ENCODE measurements at regions not wholly inside any gene's neighbourhood (a gene's known extent, or its start where the extent isn't known, plus 50 kb on each side); places are given as distances from the start of the nearest gene placed in this dataset.

DNA sequence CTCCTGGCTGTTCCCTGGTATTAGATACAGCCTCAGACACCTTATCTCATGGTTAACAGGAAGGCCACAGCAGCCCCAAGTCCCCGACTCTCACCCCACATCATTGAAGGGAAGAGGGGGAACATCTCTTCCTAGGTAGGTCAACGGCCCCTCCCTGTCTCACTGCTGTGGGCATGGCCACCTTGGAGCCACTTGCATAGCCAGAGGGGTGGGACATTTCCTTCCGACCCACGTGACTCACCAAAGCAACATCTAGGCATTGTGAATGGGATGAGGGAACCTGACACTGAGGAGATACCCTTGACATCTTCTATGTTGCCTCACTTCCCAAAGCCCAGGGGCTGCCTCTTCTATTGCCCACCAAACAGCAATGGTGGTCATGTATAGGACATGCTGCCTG lies 68.5 kb upstream of the GPR26 start:
- TF ChIP-seq, protein P1, sequence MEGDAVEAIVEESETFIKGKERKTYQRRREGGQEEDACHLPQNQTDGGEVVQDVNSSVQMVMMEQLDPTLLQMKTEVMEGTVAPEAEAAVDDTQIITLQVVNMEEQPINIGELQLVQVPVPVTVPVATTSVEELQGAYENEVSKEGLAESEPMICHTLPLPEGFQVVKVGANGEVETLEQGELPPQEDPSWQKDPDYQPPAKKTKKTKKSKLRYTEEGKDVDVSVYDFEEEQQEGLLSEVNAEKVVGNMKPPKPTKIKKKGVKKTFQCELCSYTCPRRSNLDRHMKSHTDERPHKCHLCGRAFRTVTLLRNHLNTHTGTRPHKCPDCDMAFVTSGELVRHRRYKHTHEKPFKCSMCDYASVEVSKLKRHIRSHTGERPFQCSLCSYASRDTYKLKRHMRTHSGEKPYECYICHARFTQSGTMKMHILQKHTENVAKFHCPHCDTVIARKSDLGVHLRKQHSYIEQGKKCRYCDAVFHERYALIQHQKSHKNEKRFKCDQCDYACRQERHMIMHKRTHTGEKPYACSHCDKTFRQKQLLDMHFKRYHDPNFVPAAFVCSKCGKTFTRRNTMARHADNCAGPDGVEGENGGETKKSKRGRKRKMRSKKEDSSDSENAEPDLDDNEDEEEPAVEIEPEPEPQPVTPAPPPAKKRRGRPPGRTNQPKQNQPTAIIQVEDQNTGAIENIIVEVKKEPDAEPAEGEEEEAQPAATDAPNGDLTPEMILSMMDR (IDR thresholded peaks at IDR 0.05; ENCODE audit: insufficient read depth, low read depth, low read length), result no peak
- no peak overlapping the region for H3K4me3 ChIP-seq (ENCODE audit: low read depth, low read length)
- no peak for DNase-seq (ENCODE audit: low read depth)

DNA sequence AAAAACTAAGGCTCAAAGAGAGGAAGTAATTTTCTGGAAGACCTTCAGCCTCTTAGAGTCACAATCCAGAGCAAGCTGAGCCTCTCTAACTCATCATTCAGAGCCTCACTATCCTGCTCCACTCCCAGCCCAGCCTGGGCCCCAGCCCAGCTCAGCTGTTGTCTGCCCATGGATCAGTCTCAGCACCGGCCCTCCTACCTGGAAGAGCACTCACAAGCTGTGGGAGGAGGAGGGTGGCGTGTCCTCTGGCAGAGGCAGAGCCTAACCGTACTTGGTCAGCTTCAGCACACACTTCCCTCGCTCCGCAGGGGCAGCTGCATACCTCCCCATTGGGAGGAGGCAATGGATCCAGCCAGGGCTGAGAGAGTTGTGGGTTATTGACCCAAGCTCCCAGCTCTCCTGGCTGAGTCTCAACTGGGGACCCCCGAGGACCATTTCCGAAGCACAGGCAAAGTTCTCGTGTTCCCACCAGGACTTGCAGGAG lies 66.7 kb upstream of the GPR26 start:
- DNase-seq (ENCODE audit: low read depth), result no peak
- TF ChIP-seq, protein P1 (IDR thresholded peaks at IDR 0.05; ENCODE audit: insufficient read depth, low read depth, low read length), result no peak
- H3K4me3 ChIP-seq (ENCODE audit: low read depth, low read length), result no peak overlapping the region

DNA sequence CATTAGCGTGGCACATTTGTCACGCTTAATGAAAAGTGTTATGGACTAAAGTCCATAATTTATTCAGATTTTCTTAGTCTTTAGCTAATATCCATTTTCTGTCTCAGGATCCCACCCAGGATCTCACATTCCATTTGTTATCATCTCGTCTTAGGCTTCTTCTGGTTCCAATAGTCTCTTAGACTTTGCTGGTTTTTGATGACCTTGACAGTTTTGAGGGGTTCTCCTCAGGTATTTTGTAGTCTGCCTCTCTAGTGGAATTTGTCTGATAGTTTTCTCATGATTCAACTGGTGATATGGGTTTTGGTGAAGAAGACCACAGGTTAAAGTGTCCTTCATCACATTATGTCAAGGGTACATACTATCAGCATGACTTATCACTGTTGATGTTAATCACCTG lies 66.0 kb upstream of the GPR26 start:
- DNase-seq (ENCODE audit: low read depth), result no peak
- TF ChIP-seq, protein P1 (IDR thresholded peaks at IDR 0.05; ENCODE audit: insufficient read depth, low read depth, low read length), result no peak
- no peak overlapping the region for H3K4me3 ChIP-seq (ENCODE audit: low read depth, low read length)

DNA sequence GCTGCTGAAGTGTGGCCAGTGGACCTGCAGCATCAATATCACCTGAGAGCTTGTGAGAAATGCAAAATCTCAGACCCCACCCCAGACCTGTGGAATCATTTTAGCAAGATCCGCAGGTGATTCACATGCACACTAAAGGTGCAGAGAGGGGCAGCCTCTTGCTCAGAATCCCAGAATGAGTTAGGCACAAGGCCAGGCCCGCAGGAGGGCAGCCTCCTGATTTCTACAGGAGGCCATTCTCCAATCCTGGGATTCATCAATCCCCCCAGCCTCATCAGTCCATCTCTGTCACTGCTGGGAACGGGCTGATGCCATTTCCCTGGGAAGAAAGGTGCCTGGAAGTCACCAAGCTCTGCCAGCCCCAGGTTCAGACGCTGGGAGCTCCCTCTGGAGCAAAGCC lies 63.0 kb upstream of the GPR26 start:
- no peak overlapping the region for H3K4me3 ChIP-seq (ENCODE audit: low read depth, low read length)
- DNase-seq (ENCODE audit: low read depth), result no peak
- TF ChIP-seq, protein P1 (IDR thresholded peaks at IDR 0.05; ENCODE audit: insufficient read depth, low read depth, low read length), result no peak

DNA sequence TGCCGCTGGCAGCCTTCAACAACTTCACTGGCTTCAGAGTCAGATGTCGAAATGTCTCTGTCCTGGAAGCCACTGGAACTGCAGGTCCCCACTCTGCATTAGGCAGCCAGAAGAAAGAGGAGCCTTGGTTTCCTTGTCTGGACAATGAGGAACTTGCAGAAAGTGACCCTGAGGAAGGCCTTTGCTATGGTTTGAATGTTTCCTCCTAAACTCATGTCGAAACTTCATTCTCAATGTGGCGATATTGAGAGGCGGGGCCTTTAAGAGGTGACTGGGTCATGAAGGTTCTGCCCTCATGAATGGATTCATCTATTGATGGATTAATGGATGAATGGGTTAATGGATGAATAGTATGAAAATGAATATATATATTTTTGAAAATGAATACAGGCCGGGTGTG lies 61.6 kb upstream of the GPR26 start:
- no peak overlapping the region for H3K4me3 ChIP-seq (ENCODE audit: low read depth, low read length)
- DNase-seq (ENCODE audit: low read depth), result no peak
- TF ChIP-seq, protein P1 (IDR thresholded peaks at IDR 0.05; ENCODE audit: insufficient read depth, low read depth, low read length), result no peak

DNA sequence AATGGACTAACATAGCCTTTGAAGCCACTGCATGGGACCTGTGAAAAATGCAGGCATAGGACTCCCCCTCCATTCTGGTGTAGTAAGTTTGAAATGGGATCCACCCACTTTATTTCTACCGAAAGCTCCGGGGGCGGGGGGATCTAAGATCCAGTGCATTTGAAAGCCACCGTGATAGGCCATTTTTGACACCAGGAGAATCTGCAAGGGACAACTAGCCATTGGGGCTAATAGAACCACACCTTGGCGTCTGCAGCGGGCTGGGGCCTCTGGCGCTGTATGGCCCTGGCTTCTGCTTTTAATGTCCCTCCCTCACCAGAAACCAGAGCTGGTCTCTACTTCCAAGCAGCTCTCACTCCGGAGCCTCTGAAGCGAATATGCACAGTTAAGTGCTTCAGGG lies 60.1 kb upstream of the GPR26 start:
- DNase-seq (ENCODE audit: low read depth), result no peak
- TF ChIP-seq, protein P1 (IDR thresholded peaks at IDR 0.05; ENCODE audit: insufficient read depth, low read depth, low read length), result no peak

DNA sequence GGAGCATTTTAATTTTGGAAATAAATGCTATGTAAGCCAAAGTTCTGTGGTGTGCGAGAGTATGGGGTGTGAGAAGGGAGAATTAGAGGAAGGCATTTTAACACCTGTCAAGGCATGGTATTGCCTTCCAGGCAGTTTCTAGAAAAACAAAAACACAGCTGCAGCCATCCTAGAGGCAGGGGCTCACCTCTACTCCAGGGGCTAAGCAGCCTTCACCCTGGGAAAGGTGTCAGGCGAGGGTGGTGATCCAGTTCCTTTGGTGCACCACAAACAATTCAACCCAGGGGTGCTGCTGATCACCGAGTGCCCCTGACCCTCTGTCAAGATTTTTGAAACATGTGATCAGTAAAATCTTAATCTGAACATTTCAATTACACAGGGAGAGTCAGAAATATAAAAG lies 59.2 kb upstream of the GPR26 start:
- DNase-seq (ENCODE audit: low read depth), result no peak
- H3K4me3 ChIP-seq (ENCODE audit: low read depth, low read length), result no peak overlapping the region
- TF ChIP-seq, protein P1 (IDR thresholded peaks at IDR 0.05; ENCODE audit: insufficient read depth, low read depth, low read length), result no peak

More for the DNA sequence above, 60.1 kb upstream of the GPR26 start:
- no peak overlapping the region for H3K4me3 ChIP-seq (ENCODE audit: low read depth, low read length)

All from fibroblast of villous mesenchyme (primary cell).